Gastrocnemius medialis (tissue), 4 donors: ENCODE measurements at regions not wholly inside any gene's neighbourhood (a gene's known extent, or its start where the extent isn't known, plus 50 kb on each side); places are given as distances from the start of the nearest gene placed in this dataset.

ENCODE experiments used
- CTCF ChIP-seq, 5 experiments: fragments of 450-650 bp in 3 of 5; fragments of 200-600 bp in 2 of 5; sonication (generic) in 2 of 5; IDR thresholded peaks in 4 of 5; conservative IDR thresholded peaks in 1 of 5; 1 replicate in 4 of 5; 2 replicates in 1 of 5; pipeline ENCODE4 v1.5.1; 2016 to 2019; ENCODE audit warnings: antibody characterized with exemption in 5 of 5, mild to moderate bottlenecking in 3 of 5, moderate library complexity in 3 of 5
- POLR2A ChIP-seq, 2 donors: fragments of 450-650 bp; IDR thresholded peaks; one replicate each; pipeline ENCODE4 v1.6.1; 2017; ENCODE audit warnings: antibody characterized with exemption in 2 of 2, mild to moderate bottlenecking in 2 of 2, moderate library complexity in 2 of 2

- no peak for TF ChIP-seq POLR2A (IDR thresholded peaks at IDR 0.05)
- TF ChIP-seq CTCF (IDR thresholded peaks at IDR 0.05 in 4 of 5, conservative IDR thresholded peaks at IDR 0.05 in 1 of 5): no peak
Measured at GRCh38 chr5:34576891-34577666, 79.0 kb upstream of the RAI14 start.
